ENCODE measurements at regions not wholly inside any gene's neighbourhood (a gene's known extent, or its start where the extent isn't known, plus 50 kb on each side); places are given as distances from the start of the nearest gene placed in this dataset.

- TF ChIP-seq CTCF (IDR thresholded peaks at IDR 0.05; ENCODE audit: low read depth, low read length): no peak
- Histone ChIP-seq H3K4me3 (no peak overlapping the region), H3K9me3 (ENCODE audit: low read depth) (no peaks in the 10 kb centered on the region), H3K27me3 (no peaks in the 10 kb centered on the region), H3K4me1 (ENCODE audit: low read depth) (no peaks in the 10 kb centered on the region), H3K36me3 (no peaks in the 10 kb centered on the region), H3K27ac (no peak overlapping the region)
- DNase-seq (ENCODE audit: low read depth in 1 of 2, low spot score in 1 of 2): peak in 1 of 2 donors; percentile 27
Observed at GRCh38 chr2:188645986-188646385, 328.2 kb upstream of the COL3A1 start.

- no peak for DNase-seq (ENCODE audit: low read depth in 1 of 2, low spot score in 1 of 2)
- Histone ChIP-seq H3K9me3 (ENCODE audit: low read depth) (no peaks in the 10 kb centered on the region), H3K36me3 (no peaks in the 10 kb centered on the region), H3K4me1 (ENCODE audit: low read depth) (no peaks in the 10 kb centered on the region), H3K27ac (no peak overlapping the region), H3K4me3 (no peak overlapping the region), H3K27me3 (no peaks in the 10 kb centered on the region)
- TF ChIP-seq CTCF (IDR thresholded peaks at IDR 0.05; ENCODE audit: low read depth, low read length): no peak
Observed at GRCh38 chr2:188647430-188648070, 326.6 kb upstream of the COL3A1 start.

- DNase-seq (ENCODE audit: low read depth in 1 of 2, low spot score in 1 of 2): peak in 1 of 2 donors; percentile 66
- H3K9me3 ChIP-seq (ENCODE audit: low read depth): no peaks in the 10 kb centered on the region
- no peak overlapping the region for H3K4me3 ChIP-seq
- TF ChIP-seq CTCF (IDR thresholded peaks at IDR 0.05; ENCODE audit: low read depth, low read length): no peak
- no peaks in the 10 kb centered on the region for H3K4me1 ChIP-seq (ENCODE audit: low read depth)
- no peaks in the 10 kb centered on the region for H3K36me3 ChIP-seq
- H3K27ac ChIP-seq: no peak overlapping the region
- H3K27me3 ChIP-seq: no peaks in the 10 kb centered on the region
Observed at GRCh38 chr2:188659656-188660406, 314.3 kb upstream of the COL3A1 start.

- Histone ChIP-seq H3K4me1 (ENCODE audit: low read depth) (no peaks in the 10 kb centered on the region), H3K27ac (no peak overlapping the region), H3K9me3 (ENCODE audit: low read depth) (no peaks in the 10 kb centered on the region), H3K27me3 (no peaks in the 10 kb centered on the region), H3K36me3 (no peaks in the 10 kb centered on the region), H3K4me3 (no peak overlapping the region)
- no peak for TF ChIP-seq CTCF (IDR thresholded peaks at IDR 0.05; ENCODE audit: low read depth, low read length)
- no peak for DNase-seq (ENCODE audit: low read depth in 1 of 2, low spot score in 1 of 2)
Observed at GRCh38 chr2:188663301-188663700, 310.9 kb upstream of the COL3A1 start.

GRCh38 chr2:188664416-188664815, 309.8 kb upstream of the COL3A1 start:
- no peak overlapping the region for H3K27ac ChIP-seq
- H3K9me3 ChIP-seq (ENCODE audit: low read depth): no peaks in the 10 kb centered on the region
- H3K27me3 ChIP-seq: no peaks in the 10 kb centered on the region
- peak in 1 of 2 donors; percentile 18 for DNase-seq (ENCODE audit: low read depth in 1 of 2, low spot score in 1 of 2)
- H3K36me3 ChIP-seq: no peaks in the 10 kb centered on the region
- no peaks in the 10 kb centered on the region for H3K4me1 ChIP-seq (ENCODE audit: low read depth)
- no peak for TF ChIP-seq CTCF (IDR thresholded peaks at IDR 0.05; ENCODE audit: low read depth, low read length)
- no peak overlapping the region for H3K4me3 ChIP-seq

All from cardiac muscle cell (in vitro differentiated cells and primary cell).